Adrenal gland (tissue), 9 donors: ENCODE measurements at regions not wholly inside any gene's neighbourhood (a gene's known extent, or its start where the extent isn't known, plus 50 kb on each side); places are given as distances from the start of the nearest gene placed in this dataset.
A peak's percentile ranks its signal among the peaks of the same experiment; 100 is the strongest.

Experiments
- DNase-seq, 7 donors: peaks; one replicate each; pipeline ENCODE4 v3.0.0-alpha.2; 2019 to 2020
- H3K27ac ChIP-seq, 5 donors: fragments of 200-600 bp; sonication (generic) in 4 of 5; 1 replicate in 3 of 5; 2 replicates in 2 of 5; pipeline versions ENCODE4 v1.5.1 to v1.8.0; 2016 to 2020; ENCODE audit warnings: mild to moderate bottlenecking in 1 of 5
- H3K27me3 ChIP-seq: fragments of 200-600 bp; 2 replicates; pipeline ENCODE4 v1.8.0; 2021
- H3K36me3 ChIP-seq, 2 donors: fragments of 200-600 bp; replicated peaks in 1 of 2; 1 replicate in 1 of 2; 2 replicates in 1 of 2; pipeline versions ENCODE4 v1.5.1 to v1.8.0; 2018 to 2022
- H3K4me1 ChIP-seq, 2 donors: fragments of 200-600 bp; replicated peaks in 1 of 2; 1 replicate in 1 of 2; 2 replicates in 1 of 2; pipeline versions ENCODE4 v1.5.1 to v1.8.0; 2018 to 2021
- H3K4me3 ChIP-seq, 4 donors: fragments of 200-600 bp; sonication (generic) in 3 of 4; one replicate each; pipeline ENCODE4 v1.5.1; 2016 to 2018
- H3K9me3 ChIP-seq, 3 donors: fragments of 200-600 bp; sonication (generic) in 1 of 3; replicated peaks in 1 of 3; 1 replicate in 2 of 3; 2 replicates in 1 of 3; pipeline versions ENCODE4 v1.5.1 to v1.8.0; 2016 to 2021
- CTCF ChIP-seq, 6 experiments: fragments of 450-650 bp in 4 of 6; fragments of 200-600 bp in 2 of 6; sonication (generic) in 1 of 6; IDR thresholded peaks; 1 replicate in 5 of 6; 2 replicates in 1 of 6; pipeline versions ENCODE4 v1.5.1 to v1.8.0; 2016 to 2021; ENCODE audit warnings: antibody characterized with exemption in 6 of 6, mild to moderate bottlenecking in 2 of 6, moderate library complexity in 1 of 6
- POLR2A ChIP-seq, 2 donors: fragments of 450-650 bp; IDR thresholded peaks; one replicate each; pipeline ENCODE4 v1.6.1; 2017; ENCODE audit warnings: antibody characterized with exemption in 2 of 2, mild to moderate bottlenecking in 2 of 2, moderate library complexity in 1 of 2
- WGBS, 4 donors: extraction: QIAGEN DNeasy Blood & Tissue Kit in 2 of 4; methylation state at CpG; one replicate each; pipeline versions ENCODE4 v1.1.5 to v1.1.7; 2013 to 2017; 5-methylcytosine and 5-hydroxymethylcytosine counted together
- intact Hi-C, 2 donors: fragments of 100-400 bp; cut with DNase I; formaldehyde crosslinking; loops; one replicate each; pipeline versions ENCODE4 v1.14.1 to v1.15.0; 2022 to 2023
- donor health status: healthy with polysubstance abuse.
- donor health status: Bipolar disorder and iron deficiency.
- donor health status: DM: yes; HTN: yes; CAD: no.
- donor health status: DM: no; HTN: no; CAD: no.
- donor health status: DM: no; HTN: no; CAD: no.

DNA sequence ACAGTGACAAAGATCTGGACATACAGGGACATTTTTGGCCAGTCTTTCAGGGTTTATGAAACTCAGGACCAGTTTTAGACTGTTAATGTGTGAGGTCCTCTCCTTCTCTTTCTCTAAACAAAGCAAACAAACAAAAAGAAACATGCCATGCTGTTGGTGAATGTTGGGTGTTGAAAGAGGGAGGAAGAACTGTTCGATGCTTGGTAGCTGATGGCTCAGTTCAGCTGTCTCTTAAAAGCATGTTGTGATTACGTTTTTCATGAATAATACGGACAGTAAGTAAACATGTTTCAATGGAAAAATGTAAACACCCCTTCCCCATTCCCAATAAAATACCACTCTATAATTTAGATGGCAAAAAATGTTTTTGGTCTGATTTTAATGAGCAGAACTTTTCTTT lies 219.1 kb downstream of the SEC23IP start:
- H3K4me3 ChIP-seq, result no peak overlapping the region
- 47 to 79% (median 62%) methylated on average over 3 of the region's 3 CpGs for WGBS, 4 donors
- DNase-seq, result no peak
- intact Hi-C loops, result no loop called here
- H3K36me3 ChIP-seq, result no peaks in the 10 kb centered on the region
- TF ChIP-seq POLR2A (IDR thresholded peaks at IDR 0.05) (no peak), CTCF (IDR thresholded peaks at IDR 0.05) (no peak)
- H3K4me1 ChIP-seq, result no peaks in the 10 kb centered on the region
- no peak overlapping the region for H3K27ac ChIP-seq
- H3K9me3 ChIP-seq, result no peaks in the 10 kb centered on the region
- peaks cover 10% of the 10 kb centered on the region for H3K27me3 ChIP-seq

- H3K36me3 ChIP-seq, result no peaks in the 10 kb centered on the region
- no peak for TF ChIP-seq POLR2A (IDR thresholded peaks at IDR 0.05)
- no peak for DNase-seq
- no peaks in the 10 kb centered on the region for H3K9me3 ChIP-seq
- H3K27me3 ChIP-seq, result peaks cover 10% of the 10 kb centered on the region
- H3K27ac ChIP-seq, result no peak overlapping the region
- H3K4me3 ChIP-seq, result no peak overlapping the region
- H3K4me1 ChIP-seq, result no peaks in the 10 kb centered on the region
- intact Hi-C loops, result no loop called here
Observed at GRCh38 chr10:120112809-120113208, 220.3 kb downstream of the SEC23IP start.

GRCh38 chr10:120115959-120116358 lies 223.4 kb downstream of the SEC23IP start:
- H3K27me3 ChIP-seq, result peaks cover 10% of the 10 kb centered on the region
- 49 to 61% (median 55%) methylated on average over 5 to 6 of the region's 6 CpGs for WGBS, 4 donors

DNA sequence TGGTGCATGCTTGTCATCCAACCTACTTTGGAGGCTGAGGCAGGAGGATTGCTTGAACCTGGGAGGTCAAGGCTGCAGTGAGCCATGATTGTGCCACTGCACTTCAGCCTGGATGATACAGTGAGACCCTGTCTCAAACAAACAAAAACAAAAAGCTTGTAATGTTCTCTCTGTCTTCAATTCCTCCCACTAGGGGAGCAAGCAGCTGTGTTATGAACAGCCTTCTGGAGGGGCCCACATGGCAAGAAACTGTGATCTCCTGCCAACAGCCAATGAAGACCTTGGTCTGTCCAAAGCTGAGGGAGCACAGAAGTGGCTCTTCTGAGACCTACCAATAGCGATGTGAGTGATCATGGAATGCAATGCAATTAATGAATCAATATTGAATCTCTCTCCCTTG lies 229.2 kb downstream of the SEC23IP start:
- Histone ChIP-seq H3K36me3 (no peaks in the 10 kb centered on the region), H3K9me3 (no peaks in the 10 kb centered on the region), H3K4me3 (no peak overlapping the region), H3K27ac (no peak overlapping the region), H3K4me1 (no peaks in the 10 kb centered on the region), H3K27me3 (no peaks in the 10 kb centered on the region)
- WGBS, 4 donors, result 86 to 90% (median 88%) methylated on average over 1 of the region's 1 CpG
- TF ChIP-seq POLR2A (IDR thresholded peaks at IDR 0.05) (no peak), CTCF (IDR thresholded peaks at IDR 0.05) (no peak)
- intact Hi-C loops, result no loop called here
- no peak for DNase-seq

More at GRCh38 chr10:120115959-120116358, 223.4 kb downstream of the SEC23IP start:
- Histone ChIP-seq H3K9me3 (no peaks in the 10 kb centered on the region), H3K27ac (no peak overlapping the region), H3K4me3 (no peak overlapping the region), H3K4me1 (no peaks in the 10 kb centered on the region), H3K36me3 (no peaks in the 10 kb centered on the region)
- intact Hi-C loops, result no loop called here
- DNase-seq, result no peak
- TF ChIP-seq CTCF (IDR thresholded peaks at IDR 0.05), result no peak
- TF ChIP-seq POLR2A (IDR thresholded peaks at IDR 0.05), result no peak

DNA sequence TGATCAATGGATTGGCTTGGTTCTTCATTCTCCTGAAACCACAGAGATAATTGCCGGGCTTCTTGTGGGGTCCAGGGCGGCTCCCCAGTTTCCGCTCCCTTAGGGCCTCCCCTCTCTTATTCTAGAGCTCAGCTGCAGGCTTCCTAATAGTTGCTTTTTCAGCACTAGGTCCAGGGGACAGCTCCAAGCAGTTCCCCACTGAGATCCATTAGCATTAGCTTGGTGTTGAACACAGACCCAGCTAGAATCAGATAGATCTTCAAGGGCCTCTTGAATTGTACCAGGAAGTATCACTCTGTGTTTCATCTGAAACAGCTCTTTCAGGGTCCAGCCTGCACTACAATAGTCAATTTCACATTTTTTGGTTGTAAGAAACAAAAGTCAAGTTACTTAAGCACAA lies 238.7 kb downstream of the SEC23IP start:
- Histone ChIP-seq H3K27ac (no peak overlapping the region), H3K4me1 (no peaks in the 10 kb centered on the region), H3K36me3 (no peaks in the 10 kb centered on the region), H3K4me3 (no peak overlapping the region), H3K9me3 (no peaks in the 10 kb centered on the region), H3K27me3 (no peaks in the 10 kb centered on the region)
- TF ChIP-seq POLR2A (IDR thresholded peaks at IDR 0.05), result no peak
- TF ChIP-seq CTCF (IDR thresholded peaks at IDR 0.05), result no peak
- 35 to 54% (median 39%) methylated on average over 3 of the region's 3 CpGs for WGBS, 4 donors
- intact Hi-C loops, result no loop called here
- DNase-seq, result peak in 4 of 7 donors; percentile 10 to 22 (median 18)
